ENCODE measurements at regions not wholly inside any gene's neighbourhood (a gene's known extent, or its start where the extent isn't known, plus 50 kb on each side); places are given as distances from the start of the nearest gene placed in this dataset.

GRCh38 chr5:25345240-25345771 lies 700.5 kb upstream of the CDH10 start:
- TF ChIP-seq CTCF (IDR thresholded peaks at IDR 0.05): no peak
- no peak for TF ChIP-seq POLR2A (IDR thresholded peaks at IDR 0.05)

All from lower leg skin (tissue), 3 donors.